Right renal cortex interstitium (tissue), 3 donors: ENCODE measurements at regions not wholly inside any gene's neighbourhood (a gene's known extent, or its start where the extent isn't known, plus 50 kb on each side); places are given as distances from the start of the nearest gene placed in this dataset.

Experiments
- DNase-seq, 3 donors: peaks; one replicate each; pipeline ENCODE4 v3.0.0-alpha.2; 2013; ENCODE audit warnings: low read depth in 3 of 3, low spot score in 2 of 3

- no peak for DNase-seq
These were observed 304.4 kb upstream of the HS6ST1 start for GRCh38 chr2:128622955-128623620.

- DNase-seq = no peak
These were observed 305.4 kb upstream of the HS6ST1 start for GRCh38 chr2:128623776-128624761.

GRCh38 chr2:128624956-128625355 lies 306.3 kb upstream of the HS6ST1 start:
- no peak for DNase-seq

- DNase-seq = no peak
These were observed 306.8 kb upstream of the HS6ST1 start for GRCh38 chr2:128625421-128625820.

- no peak for DNase-seq
These were observed 307.5 kb upstream of the HS6ST1 start for GRCh38 chr2:128625963-128626759.

GRCh38 chr2:128626760-128627511 lies 308.3 kb upstream of the HS6ST1 start:
- DNase-seq = no peak

GRCh38 chr2:128628206-128628605 lies 309.5 kb upstream of the HS6ST1 start:
- no peak for DNase-seq

GRCh38 chr2:128628996-128629395 lies 310.3 kb upstream of the HS6ST1 start:
- DNase-seq = no peak

- no peak for DNase-seq
These were observed 312.5 kb upstream of the HS6ST1 start for GRCh38 chr2:128630974-128631697.

- DNase-seq = no peak
These were observed 313.2 kb upstream of the HS6ST1 start for GRCh38 chr2:128631698-128632500.

- no peak for DNase-seq
These were observed 313.8 kb upstream of the HS6ST1 start for GRCh38 chr2:128632501-128632800.

GRCh38 chr2:128633501-128633900 lies 314.8 kb upstream of the HS6ST1 start:
- DNase-seq = no peak

- no peak for DNase-seq
These were observed 316.8 kb upstream of the HS6ST1 start for GRCh38 chr2:128635361-128635900.

- no peak for DNase-seq
These were observed 318.1 kb upstream of the HS6ST1 start for GRCh38 chr2:128636802-128637147.

GRCh38 chr2:128637481-128638155 lies 318.9 kb upstream of the HS6ST1 start:
- no peak for DNase-seq

- peak in 2 of 3 donors; percentile 33 to 41 for DNase-seq
These were observed 319.9 kb upstream of the HS6ST1 start for GRCh38 chr2:128638341-128639119.

- DNase-seq = no peak
These were observed 320.4 kb upstream of the HS6ST1 start for GRCh38 chr2:128639120-128639477.

- no peak for DNase-seq
These were observed 321.0 kb upstream of the HS6ST1 start for GRCh38 chr2:128639693-128640092.
